Neuron (in vitro differentiated cells): ENCODE measurements at regions not wholly inside any gene's neighbourhood (a gene's known extent, or its start where the extent isn't known, plus 50 kb on each side); places are given as distances from the start of the nearest gene placed in this dataset.
"Not testable (repeated sequence)": the region's sequence is repeated elsewhere in the genome, so short reads cannot be mapped to it uniquely, and the experiment has no call there.

Experiments
- H2AFZ ChIP-seq: one replicate; pipeline ENCODE4 v1.6.1; 2013; ENCODE audit warnings: low read depth, mild to moderate bottlenecking, inconsistent platforms, low read length, moderate library complexity
- H3K27me3 ChIP-seq: one replicate; pipeline ENCODE4 v1.6.1; 2013; ENCODE audit warnings: low read length; ENCODE audit not compliant: insufficient read depth
- H3K36me3 ChIP-seq: one replicate; pipeline ENCODE4 v1.6.1; 2013; ENCODE audit warnings: low read length; ENCODE audit not compliant: insufficient read depth
- H3K4me1 ChIP-seq: one replicate; pipeline ENCODE4 v1.6.1; 2013; ENCODE audit warnings: low read length; ENCODE audit not compliant: insufficient read depth
- H3K4me3 ChIP-seq: 2 replicates; pipeline ENCODE4 v1.5.1; 2013; ENCODE audit warnings: mild to moderate bottlenecking, low read length, moderate library complexity
- H3K9me3 ChIP-seq: one replicate; pipeline ENCODE4 v1.6.1; 2013; ENCODE audit warnings: low read length

- H3K36me3 ChIP-seq, result no peaks in the 10 kb centered on the region
- H3K27me3 ChIP-seq, result no peaks in the 10 kb centered on the region
- H3K4me3 ChIP-seq, result no peak overlapping the region
- no peaks in the 10 kb centered on the region for H3K9me3 ChIP-seq
- H2AFZ ChIP-seq, result no peak overlapping the region
- no peaks in the 10 kb centered on the region for H3K4me1 ChIP-seq
Observed at GRCh38 chr16:29192329-29193247, 207.7 kb downstream of the LAT start.

GRCh38 chr16:29191636-29192180 is 206.9 kb downstream of the LAT start:
- H3K9me3 ChIP-seq, H3K27me3 ChIP-seq, H3K36me3 ChIP-seq, H3K4me3 ChIP-seq, H2AFZ ChIP-seq, H3K4me1 ChIP-seq: not testable (repeated sequence)

- H3K36me3 ChIP-seq, H3K4me3 ChIP-seq, H3K4me1 ChIP-seq, H3K27me3 ChIP-seq, H2AFZ ChIP-seq, H3K9me3 ChIP-seq: not testable (repeated sequence)
Observed at GRCh38 chr16:29190553-29191431, 205.9 kb downstream of the LAT start.

- H3K4me3 ChIP-seq, H3K36me3 ChIP-seq, H3K9me3 ChIP-seq, H3K27me3 ChIP-seq, H2AFZ ChIP-seq, H3K4me1 ChIP-seq: not testable (repeated sequence)
Observed at GRCh38 chr16:29188806-29189205, 204.0 kb downstream of the LAT start.

GRCh38 chr16:29186306-29187220 is 201.7 kb downstream of the LAT start:
- H3K36me3 ChIP-seq, H3K4me1 ChIP-seq, H3K4me3 ChIP-seq, H3K27me3 ChIP-seq, H3K9me3 ChIP-seq, H2AFZ ChIP-seq: not testable (repeated sequence)

- not testable (repeated sequence) for H3K4me1 ChIP-seq, H2AFZ ChIP-seq, H3K36me3 ChIP-seq
Observed at GRCh38 chr16:29185872-29186271, 201.0 kb downstream of the LAT start.

GRCh38 chr16:29184738-29185438 is 200.0 kb downstream of the LAT start:
- H3K36me3 ChIP-seq, H3K9me3 ChIP-seq, H2AFZ ChIP-seq, H3K4me1 ChIP-seq, H3K4me3 ChIP-seq, H3K27me3 ChIP-seq: not testable (repeated sequence)

More at GRCh38 chr16:29185872-29186271, 201.0 kb downstream of the LAT start:
- not testable (repeated sequence) for H3K9me3 ChIP-seq, H3K4me3 ChIP-seq, H3K27me3 ChIP-seq

GRCh38 chr16:29182940-29183868 is 198.4 kb downstream of the LAT start:
- H3K4me3 ChIP-seq, H3K27me3 ChIP-seq, H3K36me3 ChIP-seq, H3K4me1 ChIP-seq, H2AFZ ChIP-seq, H3K9me3 ChIP-seq: not testable (repeated sequence)

- H3K36me3 ChIP-seq, result no peaks in the 10 kb centered on the region
- H3K9me3 ChIP-seq, result no peaks in the 10 kb centered on the region
- H2AFZ ChIP-seq, result no peak overlapping the region
- H3K4me3 ChIP-seq, result no peak overlapping the region
- peaks cover 14% of the 10 kb centered on the region for H3K4me1 ChIP-seq
- no peaks in the 10 kb centered on the region for H3K27me3 ChIP-seq
Observed at GRCh38 chr16:29182501-29182900, 197.6 kb downstream of the LAT start.

- not testable (repeated sequence) for H2AFZ ChIP-seq, H3K27me3 ChIP-seq, H3K9me3 ChIP-seq, H3K4me3 ChIP-seq, H3K36me3 ChIP-seq
- peaks cover 17% of the 10 kb centered on the region for H3K4me1 ChIP-seq
Observed at GRCh38 chr16:29181921-29182411, 197.1 kb downstream of the LAT start.

GRCh38 chr16:29181254-29181780 is 196.5 kb downstream of the LAT start:
- not testable (repeated sequence) for H3K4me3 ChIP-seq, H3K27me3 ChIP-seq, H3K36me3 ChIP-seq, H2AFZ ChIP-seq, H3K9me3 ChIP-seq
- H3K4me1 ChIP-seq, result peaks cover 17% of the 10 kb centered on the region
